DOHH2 (cell line): ENCODE measurements at regions not wholly inside any gene's neighbourhood (a gene's known extent, or its start where the extent isn't known, plus 50 kb on each side); places are given as distances from the start of the nearest gene placed in this dataset.

Experiments used
- H3F3A ChIP-seq: fragments of 200-600 bp; sonication (generic), shearing (Covaris generic); 2 replicates; pipeline ENCODE4 v1.6.0; 2016; ENCODE audit warnings: antibody characterized with exemption, mild to moderate bottlenecking; ENCODE audit not compliant: control insufficient read depth, insufficient read depth
- H3K27ac ChIP-seq: fragments of 200-600 bp; sonication (generic); 2 replicates; pipeline ENCODE4 v1.5.1; 2014; ENCODE audit warnings: low read depth, mild to moderate bottlenecking, low read length, moderate library complexity
- H3K27me3 ChIP-seq: fragments of 200-600 bp; sonication (generic); 2 replicates; pipeline ENCODE4 v1.6.1; 2014; ENCODE audit warnings: mild to moderate bottlenecking, low read length, mixed read lengths; ENCODE audit not compliant: control insufficient read depth
- H3K36me3 ChIP-seq: fragments of 200-600 bp; sonication (generic); 2 replicates; pipeline ENCODE4 v1.6.1; 2014; ENCODE audit warnings: mild to moderate bottlenecking, low read length, moderate library complexity, mixed read lengths; ENCODE audit not compliant: control insufficient read depth
- H3K4me1 ChIP-seq: fragments of 200-600 bp; sonication (generic); 2 replicates; pipeline ENCODE4 v1.6.1; 2014; ENCODE audit warnings: mild to moderate bottlenecking, low read length, mixed read lengths; ENCODE audit not compliant: control insufficient read depth
- H3K4me2 ChIP-seq: fragments of 200-600 bp; sonication (generic); 2 replicates; pipeline ENCODE4 v1.6.0; 2014; ENCODE audit warnings: mild to moderate bottlenecking, low read length, moderate library complexity
- H3K4me3 ChIP-seq: fragments of 200-600 bp; sonication (generic); 2 replicates; pipeline ENCODE4 v1.5.1; 2014; ENCODE audit warnings: mild to moderate bottlenecking, low read length, mixed read lengths
- H3K79me2 ChIP-seq: fragments of 200-600 bp; sonication (generic); 2 replicates; pipeline ENCODE4 v1.6.1; 2014; ENCODE audit warnings: mild to moderate bottlenecking, low read length, mixed read lengths; ENCODE audit not compliant: control insufficient read depth
- H3K9me2 ChIP-seq: fragments of 200-600 bp; sonication (generic); replicated peaks from 2 replicates; pipeline ENCODE4 v1.6.1; 2014; ENCODE audit warnings: mild to moderate bottlenecking, low read length, mixed read lengths; ENCODE audit not compliant: control insufficient read depth
- H3K9me3 ChIP-seq: fragments of 200-600 bp; sonication (generic); 2 replicates; pipeline ENCODE4 v1.6.1; 2014; ENCODE audit warnings: antibody characterized with exemption, low read length, mixed read lengths; ENCODE audit not compliant: control insufficient read depth, insufficient read depth
- H4K20me1 ChIP-seq: fragments of 200-600 bp; sonication (generic); 2 replicates; pipeline ENCODE4 v1.6.0; 2014; ENCODE audit warnings: low read depth, mild to moderate bottlenecking, antibody characterized with exemption, low read length, moderate library complexity; ENCODE audit not compliant: control insufficient read depth, insufficient read depth
- EZH2phosphoT487 ChIP-seq: fragments of 200-600 bp; sonication (generic); IDR thresholded peaks from 2 replicates; pipeline ENCODE4 v1.6.1; 2017; ENCODE audit warnings: borderline replicate concordance, mild to moderate bottlenecking, antibody characterized with exemption, low read length, moderate library complexity, mixed read lengths
- TF ChIP-seq, protein P1 (sequence below): fragments of 200-600 bp; sonication (generic); IDR thresholded peaks from one replicate; pipeline ENCODE4 v1.5.1; 2014; ENCODE audit warnings: antibody characterized with exemption, mild to moderate bottlenecking, low read depth, low read length; ENCODE audit not compliant: poor library complexity, severe bottlenecking

DNA sequence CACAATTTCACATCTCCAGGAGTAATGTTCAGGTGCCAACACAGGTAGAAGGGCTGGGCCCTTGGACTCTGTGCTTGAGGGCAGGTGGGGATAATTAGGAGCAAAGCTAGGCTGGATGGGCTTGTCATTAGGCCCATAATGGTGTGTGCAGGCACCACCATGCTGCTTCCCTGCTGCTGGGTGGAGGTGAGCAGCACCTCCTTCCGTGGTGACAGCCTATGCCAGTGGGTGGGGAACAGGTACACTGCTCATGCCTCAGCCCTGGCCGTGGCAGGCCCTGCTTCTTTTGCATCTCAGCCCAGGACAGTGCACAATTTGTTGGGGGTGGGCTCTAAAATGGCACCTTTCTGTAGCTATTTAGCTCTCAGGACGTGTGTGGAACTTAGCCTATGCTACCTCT is 955.5 kb downstream of the TMTC2 start:
- Histone ChIP-seq H3K79me2 (no peaks in the 10 kb centered on the region), H3K4me1 (no peaks in the 10 kb centered on the region), H3K9me3 (peaks cover 3% of the 10 kb centered on the region; the same call in 1 of the 2 replicates), H3K36me3 (no peaks in the 10 kb centered on the region), H3K27ac (no peak overlapping the region), H3K27me3 (no peaks in the 10 kb centered on the region), H4K20me1 (no peaks in the 10 kb centered on the region), H3F3A (no peaks in the 10 kb centered on the region), H3K4me3 (no peak overlapping the region), H3K9me2 (no peaks in the 10 kb centered on the region), H3K4me2 (no peak overlapping the region)
- TF ChIP-seq EZH2phosphoT487 = no peak
- TF ChIP-seq, protein P1, sequence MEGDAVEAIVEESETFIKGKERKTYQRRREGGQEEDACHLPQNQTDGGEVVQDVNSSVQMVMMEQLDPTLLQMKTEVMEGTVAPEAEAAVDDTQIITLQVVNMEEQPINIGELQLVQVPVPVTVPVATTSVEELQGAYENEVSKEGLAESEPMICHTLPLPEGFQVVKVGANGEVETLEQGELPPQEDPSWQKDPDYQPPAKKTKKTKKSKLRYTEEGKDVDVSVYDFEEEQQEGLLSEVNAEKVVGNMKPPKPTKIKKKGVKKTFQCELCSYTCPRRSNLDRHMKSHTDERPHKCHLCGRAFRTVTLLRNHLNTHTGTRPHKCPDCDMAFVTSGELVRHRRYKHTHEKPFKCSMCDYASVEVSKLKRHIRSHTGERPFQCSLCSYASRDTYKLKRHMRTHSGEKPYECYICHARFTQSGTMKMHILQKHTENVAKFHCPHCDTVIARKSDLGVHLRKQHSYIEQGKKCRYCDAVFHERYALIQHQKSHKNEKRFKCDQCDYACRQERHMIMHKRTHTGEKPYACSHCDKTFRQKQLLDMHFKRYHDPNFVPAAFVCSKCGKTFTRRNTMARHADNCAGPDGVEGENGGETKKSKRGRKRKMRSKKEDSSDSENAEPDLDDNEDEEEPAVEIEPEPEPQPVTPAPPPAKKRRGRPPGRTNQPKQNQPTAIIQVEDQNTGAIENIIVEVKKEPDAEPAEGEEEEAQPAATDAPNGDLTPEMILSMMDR = no peak

DNA sequence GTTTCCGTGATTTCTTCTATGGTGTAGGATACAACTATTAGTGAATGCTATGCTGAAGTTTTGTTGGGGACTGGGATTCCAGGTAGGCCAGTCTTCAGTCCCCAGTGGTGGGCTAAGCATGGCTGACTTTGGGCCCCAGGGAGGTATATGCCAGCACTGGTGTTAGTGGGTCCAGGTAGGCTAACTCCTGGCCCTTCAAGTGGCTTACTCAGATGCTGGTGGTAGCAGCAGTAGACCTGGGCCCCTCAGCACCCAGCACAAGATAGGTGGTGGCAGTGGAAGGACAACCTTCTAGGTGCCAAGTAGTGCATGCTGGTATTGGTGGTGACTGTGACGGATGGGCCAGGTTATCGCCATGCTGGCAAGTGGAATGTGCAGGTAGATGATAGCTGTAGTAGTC is 955.1 kb downstream of the TMTC2 start:
- H3K9me3 ChIP-seq = peaks cover 3% of the 10 kb centered on the region; the same call in 1 of the 2 replicates
- H3K79me2 ChIP-seq = no peaks in the 10 kb centered on the region
- no peaks in the 10 kb centered on the region for H4K20me1 ChIP-seq
- no peak overlapping the region for H3K27ac ChIP-seq
- H3K36me3 ChIP-seq = no peaks in the 10 kb centered on the region
- H3K4me2 ChIP-seq = no peak overlapping the region
- no peak overlapping the region for H3K4me3 ChIP-seq
- no peaks in the 10 kb centered on the region for H3K9me2 ChIP-seq
- no peaks in the 10 kb centered on the region for H3F3A ChIP-seq
- H3K27me3 ChIP-seq = no peaks in the 10 kb centered on the region
- no peaks in the 10 kb centered on the region for H3K4me1 ChIP-seq
- TF ChIP-seq EZH2phosphoT487 = no peak
- TF ChIP-seq, protein P1 = no peak

DNA sequence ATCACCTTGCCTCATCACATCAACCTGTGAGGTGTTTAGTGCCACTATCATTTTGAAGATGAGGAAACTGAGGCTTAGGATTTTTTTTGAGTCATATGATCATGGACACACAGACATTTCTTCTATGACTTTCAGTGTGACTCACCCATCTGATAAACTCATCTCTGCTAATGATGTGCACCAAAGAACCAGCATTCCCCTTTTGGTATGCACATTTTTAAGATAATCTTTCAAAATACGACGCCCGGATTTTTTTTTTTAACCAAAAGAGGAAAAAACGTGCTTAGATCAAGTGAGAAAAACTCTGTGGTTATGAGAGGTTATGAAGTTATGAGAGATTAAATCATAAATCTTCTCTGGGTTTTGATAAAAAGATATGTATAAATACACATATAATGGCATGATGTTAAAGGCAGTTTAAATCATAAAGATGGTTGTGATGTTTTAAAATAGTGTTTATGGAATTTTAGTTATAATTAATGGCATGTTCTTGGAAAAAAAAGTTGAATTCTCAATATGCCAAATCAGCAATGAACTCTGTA is 948.1 kb downstream of the TMTC2 start:
- Histone ChIP-seq H3K4me1 (no peaks in the 10 kb centered on the region), H3K9me3 (no peaks in the 10 kb centered on the region), H3K36me3 (no peaks in the 10 kb centered on the region), H3K4me3 (no peak overlapping the region), H3K27ac (no peak overlapping the region), H3F3A (no peaks in the 10 kb centered on the region), H4K20me1 (no peaks in the 10 kb centered on the region), H3K9me2 (no peaks in the 10 kb centered on the region), H3K4me2 (no peak overlapping the region), H3K79me2 (no peaks in the 10 kb centered on the region), H3K27me3 (no peaks in the 10 kb centered on the region)
- no peak for TF ChIP-seq EZH2phosphoT487

DNA sequence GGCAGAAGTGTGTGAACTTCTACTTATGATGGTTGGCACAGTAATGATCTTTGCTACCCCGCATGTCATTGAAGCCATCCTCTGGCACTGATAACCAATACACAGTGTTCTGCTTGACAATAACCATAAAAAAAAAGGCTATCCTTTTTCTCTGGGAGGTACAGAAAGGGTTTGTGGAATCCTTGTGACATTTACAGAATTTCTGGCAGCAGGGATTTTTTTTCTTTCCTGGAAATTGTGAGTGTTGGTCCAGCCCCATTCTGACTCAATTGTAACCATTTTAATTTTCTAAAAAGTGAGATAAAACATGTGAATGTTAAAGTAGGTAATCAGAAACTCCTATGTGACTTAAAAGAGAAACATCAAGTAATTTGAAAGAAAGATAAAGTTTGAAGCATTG is 943.8 kb downstream of the TMTC2 start:
- no peaks in the 10 kb centered on the region for H3K27me3 ChIP-seq
- no peaks in the 10 kb centered on the region for H3K36me3 ChIP-seq
- TF ChIP-seq EZH2phosphoT487 = no peak
- TF ChIP-seq, protein P1 = no peak
- no peak overlapping the region for H3K27ac ChIP-seq
- H3K4me1 ChIP-seq = no peaks in the 10 kb centered on the region
- no peaks in the 10 kb centered on the region for H4K20me1 ChIP-seq
- H3K9me3 ChIP-seq = no peaks in the 10 kb centered on the region
- no peaks in the 10 kb centered on the region for H3K9me2 ChIP-seq
- H3K4me3 ChIP-seq = no peak overlapping the region
- H3F3A ChIP-seq = no peaks in the 10 kb centered on the region
- H3K79me2 ChIP-seq = no peaks in the 10 kb centered on the region
- H3K4me2 ChIP-seq = no peak overlapping the region
